Memory B cell (primary cell): ENCODE measurements at regions not wholly inside any gene's neighbourhood (a gene's known extent, or its start where the extent isn't known, plus 50 kb on each side); places are given as distances from the start of the nearest gene placed in this dataset.
"Not testable (repeated sequence)": the region's sequence is repeated elsewhere in the genome, so short reads cannot be mapped to it uniquely, and the experiment has no call there.

ENCODE experiments used
- ATAC-seq: fragments of 150-1000 bp; cut with Tn5 transposase; 2 replicates; pipeline ENCODE4 v1.10.0; 2021; ENCODE audit warnings: low read depth, mild to moderate bottlenecking, moderate library complexity
- DNase-seq, 2 donors: peaks; one replicate each; pipeline ENCODE4 v3.0.0; 2022; ENCODE audit warnings: low spot score in 2 of 2
- H3K27ac Mint-ChIP-seq: one replicate; pipeline ENCODE4 v1.8.0; 2022; ENCODE audit warnings: mild to moderate bottlenecking, moderate library complexity, mixed read lengths
- H3K27me3 Mint-ChIP-seq: one replicate; pipeline ENCODE4 v1.8.0; 2022; ENCODE audit warnings: mixed read lengths
- H3K36me3 Mint-ChIP-seq: one replicate; pipeline ENCODE4 v1.8.0; 2022; ENCODE audit warnings: mild to moderate bottlenecking, mixed read lengths
- H3K4me1 Mint-ChIP-seq: one replicate; pipeline ENCODE4 v1.8.0; 2022; ENCODE audit warnings: mixed read lengths
- H3K4me3 Mint-ChIP-seq: one replicate; pipeline ENCODE4 v1.8.0; 2022; ENCODE audit warnings: mild to moderate bottlenecking, moderate library complexity, mixed read lengths
- H3K9me3 Mint-ChIP-seq: one replicate; pipeline ENCODE4 v1.8.0; 2022; ENCODE audit warnings: mixed read lengths

DNA sequence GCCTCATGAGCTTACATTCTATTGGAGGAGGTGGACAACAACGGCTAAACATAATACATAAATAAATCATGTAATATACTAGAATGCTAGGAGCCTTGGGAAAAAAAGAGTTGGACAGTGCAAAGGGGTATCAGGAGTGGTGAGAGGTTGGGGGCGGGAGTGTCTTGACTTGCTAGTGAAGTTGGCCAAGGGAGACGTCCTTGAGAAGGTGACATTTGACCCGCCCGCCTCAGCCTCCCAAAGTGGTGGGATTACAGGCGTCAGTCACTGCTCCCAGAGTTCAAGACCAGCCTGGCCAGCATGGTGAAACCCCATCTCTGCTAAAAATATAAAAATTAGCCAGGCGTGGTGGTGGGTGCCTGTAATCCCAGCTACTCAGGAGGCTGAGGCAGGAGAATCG lies 172.2 kb upstream of the WSCD1 start:
- H3K27me3 Mint-ChIP-seq: peaks cover 10% of the 10 kb centered on the region
- not testable (repeated sequence) for H3K27ac Mint-ChIP-seq, DNase-seq, ATAC-seq, H3K9me3 Mint-ChIP-seq, H3K4me1 Mint-ChIP-seq, H3K36me3 Mint-ChIP-seq, H3K4me3 Mint-ChIP-seq

DNA sequence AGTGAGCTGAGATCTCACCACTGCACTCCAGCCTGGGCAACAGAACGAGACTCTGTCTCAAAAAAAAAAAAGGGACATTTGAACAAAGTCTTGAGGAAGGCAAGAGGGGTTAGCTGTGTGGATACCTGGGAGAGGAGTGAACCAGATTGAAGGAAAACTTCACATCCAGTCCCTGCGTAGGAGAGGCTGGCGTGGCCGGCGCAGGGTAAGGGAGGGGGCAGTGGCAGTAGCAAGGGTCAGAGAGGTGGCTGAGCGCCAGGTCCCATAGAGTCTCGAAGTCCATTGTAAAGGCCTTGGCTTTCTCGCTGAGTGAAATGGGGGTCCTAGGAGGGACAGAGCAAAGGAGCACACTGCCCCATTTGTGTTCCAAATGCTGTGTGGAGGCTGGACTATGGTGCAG lies 171.8 kb upstream of the WSCD1 start:
- DNase-seq (no peak), ATAC-seq (no peak)
- Mint-ChIP-seq H3K4me3 (no peak overlapping the region), H3K9me3 (peaks cover 2% of the 10 kb centered on the region), H3K27ac (no peak overlapping the region), H3K27me3 (peaks cover 10% of the 10 kb centered on the region), H3K4me1 (no peaks in the 10 kb centered on the region), H3K36me3 (peaks cover 2% of the 10 kb centered on the region)

DNA sequence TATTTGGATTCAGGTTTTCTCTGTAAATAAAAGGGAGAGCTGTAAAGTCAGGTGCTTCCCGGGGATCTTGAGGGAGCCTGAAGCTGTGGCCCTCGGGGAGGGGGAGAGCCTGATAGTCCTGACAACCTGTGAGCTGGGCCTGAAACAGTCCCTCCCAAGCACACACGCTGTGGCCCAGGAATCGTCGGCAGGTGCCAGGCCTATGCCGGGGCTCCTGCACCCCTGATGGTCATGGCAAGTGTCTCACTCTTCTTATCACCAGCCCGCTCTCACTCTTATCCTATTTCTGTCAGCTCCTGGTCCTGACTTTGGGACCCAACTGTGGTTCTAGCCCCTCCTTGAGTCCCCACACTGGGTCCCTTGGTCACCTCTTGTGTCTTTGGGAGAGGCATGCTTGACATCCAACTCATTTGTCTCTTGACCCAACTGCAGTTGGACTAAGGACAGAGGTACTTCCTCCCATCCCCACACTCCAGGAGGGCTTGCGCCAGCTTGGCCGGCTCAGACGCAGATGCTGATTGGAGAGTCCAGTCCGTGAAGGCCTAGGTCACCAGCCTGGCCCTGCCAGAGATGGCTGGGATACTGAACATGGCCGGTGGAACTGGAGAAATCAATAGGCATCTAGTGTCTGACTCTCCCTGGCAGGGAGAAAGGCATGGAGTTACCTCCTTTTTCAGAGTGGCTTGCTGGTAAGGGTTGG lies 170.5 kb upstream of the WSCD1 start:
- H3K4me3 Mint-ChIP-seq: no peak overlapping the region
- peaks cover 2% of the 10 kb centered on the region for H3K36me3 Mint-ChIP-seq
- H3K27ac Mint-ChIP-seq: no peak overlapping the region
- ATAC-seq (no peak), DNase-seq (no peak)
- no peaks in the 10 kb centered on the region for H3K4me1 Mint-ChIP-seq
- peaks cover 7% of the 10 kb centered on the region for H3K27me3 Mint-ChIP-seq
- peaks cover 7% of the 10 kb centered on the region for H3K9me3 Mint-ChIP-seq

DNA sequence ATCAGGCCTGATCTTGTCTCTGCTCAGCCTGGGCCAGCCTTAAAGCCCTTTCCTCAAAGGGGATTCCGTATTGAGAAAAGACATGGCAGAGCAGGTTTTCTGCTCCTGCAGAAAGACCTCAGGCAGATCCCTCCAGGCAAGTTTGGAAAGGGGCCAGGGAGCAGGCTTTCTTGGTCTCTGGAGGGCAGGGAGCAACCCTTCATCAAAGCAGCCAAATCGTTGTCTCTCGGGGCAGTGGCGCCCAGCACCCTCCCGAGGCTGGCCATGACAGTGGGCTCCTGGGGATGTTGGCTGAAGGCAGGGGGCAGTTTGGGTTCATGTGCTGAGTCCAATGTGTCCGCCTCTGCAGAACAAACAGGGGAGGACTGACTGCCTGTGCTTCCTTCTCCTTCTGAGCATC lies 168.4 kb upstream of the WSCD1 start:
- no peak for DNase-seq
- H3K9me3 Mint-ChIP-seq: peaks cover 8% of the 10 kb centered on the region
- H3K36me3 Mint-ChIP-seq: no peaks in the 10 kb centered on the region
- no peaks in the 10 kb centered on the region for H3K27me3 Mint-ChIP-seq
- no peak overlapping the region for H3K4me3 Mint-ChIP-seq
- no peaks in the 10 kb centered on the region for H3K4me1 Mint-ChIP-seq
- H3K27ac Mint-ChIP-seq: no peak overlapping the region
- no peak for ATAC-seq

- H3K27ac Mint-ChIP-seq: no peak overlapping the region
- ATAC-seq (no peak), DNase-seq (no peak)
- no peaks in the 10 kb centered on the region for H3K27me3 Mint-ChIP-seq
- peaks cover 8% of the 10 kb centered on the region for H3K9me3 Mint-ChIP-seq
- H3K36me3 Mint-ChIP-seq: no peaks in the 10 kb centered on the region
- H3K4me1 Mint-ChIP-seq: no peaks in the 10 kb centered on the region
- no peak overlapping the region for H3K4me3 Mint-ChIP-seq
Measured at GRCh38 chr17:5902181-5903140, 167.7 kb upstream of the WSCD1 start.

DNA sequence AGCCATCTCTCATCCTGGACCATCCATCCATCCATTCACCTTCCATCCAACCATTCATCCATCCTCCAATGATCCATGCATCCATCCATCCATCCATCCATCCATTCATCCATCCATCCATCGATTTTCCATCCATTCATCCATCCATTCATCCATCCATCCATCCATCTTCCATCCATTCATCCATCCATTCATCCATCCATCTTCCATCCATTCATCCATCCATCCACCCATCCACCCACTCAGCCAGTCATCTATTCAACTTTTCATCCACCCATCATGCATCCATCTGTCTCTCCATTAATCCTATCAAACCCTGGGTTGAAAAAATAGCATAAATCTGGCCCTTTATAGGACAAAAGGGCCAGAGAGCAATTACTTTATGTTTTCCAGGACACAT lies 158.3 kb upstream of the WSCD1 start:
- peaks cover 5% of the 10 kb centered on the region for H3K27me3 Mint-ChIP-seq
- peaks cover 2% of the 10 kb centered on the region for H3K36me3 Mint-ChIP-seq
- H3K4me3 Mint-ChIP-seq: no peak overlapping the region
- no peak for DNase-seq
- no peak overlapping the region for H3K27ac Mint-ChIP-seq
- H3K4me1 Mint-ChIP-seq: no peaks in the 10 kb centered on the region
- ATAC-seq: no peak
- peaks cover 3% of the 10 kb centered on the region for H3K9me3 Mint-ChIP-seq

GRCh38 chr17:5913032-5913531 lies 157.1 kb upstream of the WSCD1 start:
- peaks cover 3% of the 10 kb centered on the region for H3K9me3 Mint-ChIP-seq
- no peak overlapping the region for H3K27ac Mint-ChIP-seq
- ATAC-seq (no peak), DNase-seq (no peak)
- peaks cover 5% of the 10 kb centered on the region for H3K27me3 Mint-ChIP-seq
- peaks cover 2% of the 10 kb centered on the region for H3K36me3 Mint-ChIP-seq
- H3K4me1 Mint-ChIP-seq: no peaks in the 10 kb centered on the region
- H3K4me3 Mint-ChIP-seq: no peak overlapping the region

DNA sequence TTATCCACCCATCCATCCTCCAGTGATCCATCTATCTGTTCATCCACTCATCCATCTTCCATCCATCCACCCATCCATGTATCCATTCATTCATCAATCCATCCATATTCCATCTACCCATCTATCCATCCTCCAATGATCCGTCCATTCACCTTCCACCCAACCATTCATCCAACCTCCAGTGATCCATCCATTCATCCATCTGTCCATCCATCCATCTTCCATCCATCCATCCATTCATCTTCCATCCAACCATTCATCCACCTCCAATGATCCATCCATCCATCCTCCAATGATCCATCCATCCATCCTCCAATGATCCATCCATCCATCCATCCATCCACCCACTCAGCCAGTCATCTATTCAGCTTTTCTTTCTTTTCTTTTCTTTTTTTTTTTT lies 156.5 kb upstream of the WSCD1 start:
- no peaks in the 10 kb centered on the region for H3K4me1 Mint-ChIP-seq
- H3K36me3 Mint-ChIP-seq: peaks cover 2% of the 10 kb centered on the region
- DNase-seq: no peak
- no peak overlapping the region for H3K4me3 Mint-ChIP-seq
- H3K9me3 Mint-ChIP-seq: peaks cover 3% of the 10 kb centered on the region
- ATAC-seq: no peak
- H3K27me3 Mint-ChIP-seq: peaks cover 5% of the 10 kb centered on the region
- H3K27ac Mint-ChIP-seq: no peak overlapping the region

GRCh38 chr17:5915337-5915736 lies 154.8 kb upstream of the WSCD1 start:
- peaks cover 3% of the 10 kb centered on the region for H3K9me3 Mint-ChIP-seq
- no peak overlapping the region for H3K27ac Mint-ChIP-seq
- peaks cover 2% of the 10 kb centered on the region for H3K36me3 Mint-ChIP-seq
- no peak overlapping the region for H3K4me3 Mint-ChIP-seq
- H3K4me1 Mint-ChIP-seq: no peaks in the 10 kb centered on the region
- no peak for ATAC-seq
- DNase-seq: no peak
- H3K27me3 Mint-ChIP-seq: peaks cover 5% of the 10 kb centered on the region

DNA sequence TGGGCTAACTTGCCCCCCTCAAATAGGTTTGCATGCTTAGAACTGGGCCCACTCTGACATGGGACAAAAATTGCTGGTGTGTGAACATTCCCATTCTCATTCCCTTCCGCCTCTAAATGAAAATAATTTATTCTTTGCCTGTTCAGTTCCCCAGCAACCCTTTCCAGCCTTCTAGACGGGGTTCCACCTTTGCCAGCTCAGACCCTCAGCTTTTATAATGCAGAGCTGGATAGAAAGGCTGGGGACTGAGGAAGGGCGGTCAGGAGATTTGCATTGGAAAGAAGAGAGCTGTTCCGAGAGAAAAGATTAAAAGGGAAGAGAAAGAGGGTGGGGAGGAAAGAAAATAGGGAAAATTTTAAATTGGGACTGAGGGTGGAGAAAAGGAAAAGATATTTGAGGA lies 151.1 kb upstream of the WSCD1 start:
- Mint-ChIP-seq H3K4me3 (no peak overlapping the region), H3K36me3 (no peaks in the 10 kb centered on the region), H3K9me3 (no peaks in the 10 kb centered on the region), H3K4me1 (no peaks in the 10 kb centered on the region), H3K27ac (no peak overlapping the region), H3K27me3 (peaks cover 6% of the 10 kb centered on the region)
- no peak for ATAC-seq
- no peak for DNase-seq

DNA sequence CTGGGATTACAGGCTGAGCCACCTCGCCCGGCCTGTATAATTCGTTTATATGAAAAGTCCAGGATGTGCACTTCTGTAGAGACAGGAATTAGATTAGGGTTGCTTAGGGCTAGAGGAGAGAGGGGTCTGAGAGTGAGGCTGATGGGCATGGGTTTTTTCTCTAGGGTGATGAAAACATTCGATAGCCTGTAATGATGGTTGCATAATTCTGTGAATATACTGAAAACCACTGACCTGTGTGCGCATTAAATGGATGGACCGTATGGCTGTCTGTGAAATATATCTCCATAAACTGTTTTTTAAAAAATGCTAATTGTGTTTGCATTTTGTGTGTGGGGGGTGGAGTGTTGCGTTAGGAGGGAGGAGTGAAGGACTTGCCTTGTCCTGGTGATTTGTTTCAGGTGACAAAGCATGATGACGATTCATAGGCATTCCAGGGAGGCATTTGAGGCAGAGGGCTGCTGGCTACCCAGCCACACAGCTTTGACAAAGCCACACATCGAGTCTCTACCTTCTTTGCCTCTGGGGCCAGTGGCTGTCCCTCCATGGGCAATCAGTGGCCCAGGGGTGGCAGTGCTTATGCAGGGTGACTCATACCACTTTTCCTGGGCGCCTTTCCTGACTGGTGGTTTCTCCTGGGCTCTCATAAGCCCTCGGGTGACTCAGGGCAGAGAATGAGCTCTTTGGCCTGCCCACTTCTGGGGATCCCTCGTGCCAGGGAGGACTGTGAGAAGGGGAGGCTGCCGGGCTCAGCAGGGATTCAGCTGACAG lies 148.5 kb upstream of the WSCD1 start:
- Mint-ChIP-seq H3K9me3 (no peaks in the 10 kb centered on the region), H3K36me3 (no peaks in the 10 kb centered on the region), H3K4me3 (no peak overlapping the region), H3K4me1 (no peaks in the 10 kb centered on the region), H3K27ac (no peak overlapping the region), H3K27me3 (peaks cover 7% of the 10 kb centered on the region)
- ATAC-seq: no peak
- DNase-seq: no peak

DNA sequence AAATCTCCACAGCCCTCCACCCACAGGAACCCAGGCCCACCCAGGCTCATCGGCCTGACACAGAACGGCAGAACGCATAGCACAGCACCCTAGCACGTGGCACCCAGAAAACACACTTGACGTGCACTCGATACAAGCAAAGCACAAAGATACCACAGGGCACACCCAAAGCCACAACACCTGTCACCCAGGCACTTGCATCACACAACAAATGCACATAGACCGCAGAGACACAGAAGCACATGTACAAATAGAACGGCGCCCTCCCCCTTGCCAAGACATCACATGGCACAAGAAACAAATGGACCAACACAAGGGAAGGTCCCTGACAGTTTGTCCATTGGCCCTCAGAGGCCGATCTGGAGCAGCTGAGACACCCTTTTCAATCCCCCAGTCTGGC lies 147.7 kb upstream of the WSCD1 start:
- Mint-ChIP-seq H3K4me1 (no peaks in the 10 kb centered on the region), H3K4me3 (no peak overlapping the region), H3K36me3 (no peaks in the 10 kb centered on the region), H3K27ac (no peak overlapping the region), H3K9me3 (no peaks in the 10 kb centered on the region), H3K27me3 (peaks cover 8% of the 10 kb centered on the region)
- ATAC-seq: no peak
- DNase-seq: no peak

GRCh38 chr17:5929721-5930120 lies 140.5 kb upstream of the WSCD1 start:
- Mint-ChIP-seq H3K27me3 (peaks cover 6% of the 10 kb centered on the region), H3K4me1 (no peaks in the 10 kb centered on the region), H3K4me3 (no peak overlapping the region), H3K27ac (no peak overlapping the region), H3K9me3 (peaks cover 3% of the 10 kb centered on the region), H3K36me3 (peaks cover 4% of the 10 kb centered on the region)
- ATAC-seq (no peak), DNase-seq (no peak)

DNA sequence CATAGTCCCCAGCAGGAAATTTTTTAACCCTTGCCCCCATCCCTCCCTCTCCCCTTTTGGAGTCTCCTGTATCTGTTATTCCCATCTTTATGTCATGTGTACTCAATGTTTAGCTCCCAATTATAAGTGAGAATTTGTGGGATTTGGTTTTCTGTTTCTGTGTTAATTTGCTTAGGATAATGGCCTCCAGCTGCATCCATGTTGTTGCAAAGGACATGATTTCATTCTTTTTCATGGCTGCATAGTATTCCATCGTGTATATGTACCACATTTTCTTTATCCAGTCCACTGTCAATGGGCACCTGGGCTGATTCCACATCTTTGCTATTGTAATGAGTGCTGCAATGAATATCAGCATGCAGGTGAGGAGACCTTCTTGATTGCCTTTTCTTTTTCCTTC lies 139.6 kb upstream of the WSCD1 start:
- not testable (repeated sequence) for H3K27me3 Mint-ChIP-seq, DNase-seq, H3K36me3 Mint-ChIP-seq, ATAC-seq, H3K9me3 Mint-ChIP-seq, H3K4me1 Mint-ChIP-seq, H3K27ac Mint-ChIP-seq, H3K4me3 Mint-ChIP-seq
